ENCODE measurements at regions not wholly inside any gene's neighbourhood (a gene's known extent, or its start where the extent isn't known, plus 50 kb on each side); places are given as distances from the start of the nearest gene placed in this dataset.
A peak's percentile ranks its signal among the peaks of the same experiment; 100 is the strongest.
"Not testable (repeated sequence)": the region's sequence is repeated elsewhere in the genome, so short reads cannot be mapped to it uniquely, and the experiment has no call there.

GRCh38 chr7:97928844-97929243, 56.6 kb upstream of the ASNS start:
- H3K4me3 ChIP-seq (ENCODE audit: low read length in 3 of 3); H3K27ac ChIP-seq (ENCODE audit: low read depth, low read length): not testable (repeated sequence)

GRCh38 chr7:97927790-97928748, 55.9 kb upstream of the ASNS start:
- not testable (repeated sequence) for H3K36me3 ChIP-seq (ENCODE audit: control insufficient read depth in 3 of 3, insufficient read depth in 3 of 3, low read length in 3 of 3); H3K27ac ChIP-seq (ENCODE audit: low read depth, low read length); H3K4me1 ChIP-seq (ENCODE audit: control insufficient read depth in 3 of 3, insufficient read depth in 3 of 3, low read length in 3 of 3); H3K9ac ChIP-seq (ENCODE audit: low read depth in 1 of 3, low read length in 3 of 3); H3K27me3 ChIP-seq (ENCODE audit: control insufficient read depth in 3 of 3, insufficient read depth in 3 of 3, low read length in 3 of 3); H3K9me3 ChIP-seq (ENCODE audit: control insufficient read depth in 3 of 3, low read length in 3 of 3)
- peak overlapping the region in 1 of 3 donors; percentile 36 for H3K4me3 ChIP-seq (ENCODE audit: low read length in 3 of 3)

More at GRCh38 chr7:97928844-97929243, 56.6 kb upstream of the ASNS start:
- H3K9ac ChIP-seq (ENCODE audit: low read depth in 1 of 3, low read length in 3 of 3); H3K27me3 ChIP-seq (ENCODE audit: control insufficient read depth in 3 of 3, insufficient read depth in 3 of 3, low read length in 3 of 3); H3K36me3 ChIP-seq (ENCODE audit: control insufficient read depth in 3 of 3, insufficient read depth in 3 of 3, low read length in 3 of 3); H3K4me1 ChIP-seq (ENCODE audit: control insufficient read depth in 3 of 3, insufficient read depth in 3 of 3, low read length in 3 of 3); H3K9me3 ChIP-seq (ENCODE audit: control insufficient read depth in 3 of 3, low read length in 3 of 3): not testable (repeated sequence)
